ENCODE measurements at regions not wholly inside any gene's neighbourhood (a gene's known extent, or its start where the extent isn't known, plus 50 kb on each side); places are given as distances from the start of the nearest gene placed in this dataset.
A peak's percentile ranks its signal among the peaks of the same experiment; 100 is the strongest.

- no peak for DNase-seq (ENCODE audit: low spot score)
These were observed 100.8 kb upstream of the ASAP2 start for GRCh38 chr2:9105601-9106337.

- DNase-seq (ENCODE audit: low spot score): no peak
These were observed 100.3 kb upstream of the MBOAT2 start for GRCh38 chr2:9103663-9104277.

GRCh38 chr2:9102861-9103662 lies 99.6 kb upstream of the MBOAT2 start:
- DNase-seq (ENCODE audit: low spot score): peak; percentile 66

- DNase-seq (ENCODE audit: low spot score): no peak
These were observed 98.4 kb upstream of the MBOAT2 start for GRCh38 chr2:9101763-9102425.

GRCh38 chr2:9100080-9100876 lies 96.8 kb upstream of the MBOAT2 start:
- DNase-seq (ENCODE audit: low spot score): no peak

GRCh38 chr2:9099341-9099751 lies 95.9 kb upstream of the MBOAT2 start:
- no peak for DNase-seq (ENCODE audit: low spot score)

GRCh38 chr2:9097892-9098291 lies 94.4 kb upstream of the MBOAT2 start:
- DNase-seq (ENCODE audit: low spot score): no peak

GRCh38 chr2:9097239-9097638 lies 93.8 kb upstream of the MBOAT2 start:
- DNase-seq (ENCODE audit: low spot score): no peak

- DNase-seq (ENCODE audit: low spot score): no peak
These were observed 93.3 kb upstream of the MBOAT2 start for GRCh38 chr2:9096761-9097160.

- DNase-seq (ENCODE audit: low spot score): peak; percentile 42
These were observed 92.2 kb upstream of the MBOAT2 start for GRCh38 chr2:9095690-9096089.

GRCh38 chr2:9095226-9095625 lies 91.7 kb upstream of the MBOAT2 start:
- no peak for DNase-seq (ENCODE audit: low spot score)

- no peak for DNase-seq (ENCODE audit: low spot score)
These were observed 90.6 kb upstream of the MBOAT2 start for GRCh38 chr2:9094117-9094516.

GRCh38 chr2:9093324-9093723 lies 89.8 kb upstream of the MBOAT2 start:
- no peak for DNase-seq (ENCODE audit: low spot score)

- no peak for DNase-seq (ENCODE audit: low spot score)
These were observed 89.1 kb upstream of the MBOAT2 start for GRCh38 chr2:9092383-9093282.

- DNase-seq (ENCODE audit: low spot score): no peak
These were observed 88.3 kb upstream of the MBOAT2 start for GRCh38 chr2:9091811-9092210.

- no peak for DNase-seq (ENCODE audit: low spot score)
These were observed 86.3 kb upstream of the MBOAT2 start for GRCh38 chr2:9089831-9090230.

- no peak for DNase-seq (ENCODE audit: low spot score)
These were observed 83.7 kb upstream of the MBOAT2 start for GRCh38 chr2:9087121-9087681.

- no peak for DNase-seq (ENCODE audit: low spot score)
These were observed 83.0 kb upstream of the MBOAT2 start for GRCh38 chr2:9086465-9086864.

- DNase-seq (ENCODE audit: low spot score): no peak
These were observed 81.9 kb upstream of the MBOAT2 start for GRCh38 chr2:9085353-9085752.

GRCh38 chr2:9083287-9083686 lies 79.8 kb upstream of the MBOAT2 start:
- DNase-seq (ENCODE audit: low spot score): no peak

Measured in mucosa of gallbladder (tissue), 1 donor.